GM12891 (cell line): ENCODE measurements at regions not wholly inside any gene's neighbourhood (a gene's known extent, or its start where the extent isn't known, plus 50 kb on each side); places are given as distances from the start of the nearest gene placed in this dataset.

Experiments
- DNase-seq: peaks from one replicate; pipeline ENCODE4 v3.0.0; 2011; ENCODE audit warnings: low spot score; ENCODE audit not compliant: insufficient read length
- FAIRE-seq: peaks from 2 replicates; lab custom pipeline; 2011; peaks lifted over from hg19 to GRCh38; lab: Jason Lieb, UNC
- PAX5 ChIP-seq: IDR thresholded peaks from 2 replicates; pipeline ENCODE4 v1.6.1; 2011; ENCODE audit warnings: low read length, moderate library complexity, mild to moderate bottlenecking; ENCODE audit not compliant: insufficient read depth, severe bottlenecking
- POLR2A ChIP-seq: IDR thresholded peaks from 2 replicates; pipeline ENCODE4 v1.6.1; 2011; ENCODE audit warnings: low read depth, low read length, control low read depth
- POLR2AphosphoS5 ChIP-seq: IDR thresholded peaks from 2 replicates; pipeline ENCODE4 v1.6.1; 2011; ENCODE audit warnings: low read depth, low read length, control low read depth
- POU2F2 ChIP-seq: IDR thresholded peaks from 2 replicates; pipeline ENCODE4 v1.6.1; 2011; ENCODE audit warnings: low read depth, mild to moderate bottlenecking, control low read depth, low read length, moderate library complexity
- SPI1 ChIP-seq: IDR thresholded peaks from 2 replicates; pipeline ENCODE4 v1.6.1; 2011; ENCODE audit warnings: low read depth, low read length, control low read depth
- TAF1 ChIP-seq: IDR thresholded peaks from 2 replicates; pipeline ENCODE4 v1.6.1; 2011; ENCODE audit warnings: low read depth, low read length, control low read depth

- DNase-seq (no peak), FAIRE-seq (no peak)
- TF ChIP-seq TAF1 (no peak), POU2F2 (no peak), POLR2A (no peak), SPI1 (no peak), PAX5 (no peak), POLR2AphosphoS5 (no peak)
Measured at GRCh38 chr4:123866796-123867195, 470.2 kb downstream of the SPRY1 start.

GRCh38 chr4:123867910-123868587 lies 471.5 kb downstream of the SPRY1 start:
- TF ChIP-seq SPI1 = no peak
- TF ChIP-seq POLR2A = no peak
- no peak for TF ChIP-seq POU2F2
- no peak for TF ChIP-seq TAF1
- no peak for TF ChIP-seq PAX5
- TF ChIP-seq POLR2AphosphoS5 = no peak
- FAIRE-seq = no peak
- no peak for DNase-seq

GRCh38 chr4:123869286-123870215 lies 473.0 kb downstream of the SPRY1 start:
- TF ChIP-seq POLR2AphosphoS5 (no peak), POLR2A (no peak)
- FAIRE-seq (no peak), DNase-seq (no peak)

GRCh38 chr4:123870216-123870876 lies 473.8 kb downstream of the SPRY1 start:
- DNase-seq (no peak), FAIRE-seq (no peak)
- no peak for TF ChIP-seq SPI1

GRCh38 chr4:123871341-123871740 lies 474.7 kb downstream of the SPRY1 start:
- no peak for TF ChIP-seq POU2F2
- no peak for TF ChIP-seq SPI1
- TF ChIP-seq PAX5 = no peak
- no peak for TF ChIP-seq TAF1
- no peak for TF ChIP-seq POLR2A
- TF ChIP-seq POLR2AphosphoS5 = no peak
- no peak for DNase-seq
- FAIRE-seq = no peak

GRCh38 chr4:123874063-123874462 lies 477.5 kb downstream of the SPRY1 start:
- DNase-seq = no peak
- no peak for TF ChIP-seq POU2F2
- TF ChIP-seq TAF1 = no peak
- TF ChIP-seq SPI1 = no peak
- TF ChIP-seq POLR2A = no peak
- TF ChIP-seq PAX5 = no peak
- no peak for TF ChIP-seq POLR2AphosphoS5
- FAIRE-seq = no peak

- no peak for FAIRE-seq
- no peak for DNase-seq
- no peak for TF ChIP-seq PAX5
- no peak for TF ChIP-seq POU2F2
- no peak for TF ChIP-seq POLR2AphosphoS5
- no peak for TF ChIP-seq SPI1
- TF ChIP-seq POLR2A = no peak
- no peak for TF ChIP-seq TAF1
Measured at GRCh38 chr4:123876143-123876542, 479.5 kb downstream of the SPRY1 start.

GRCh38 chr4:123876671-123877101 lies 480.1 kb downstream of the SPRY1 start:
- DNase-seq (no peak), FAIRE-seq (no peak)
- TF ChIP-seq PAX5 (no peak), TAF1 (no peak), POLR2AphosphoS5 (no peak), POLR2A (no peak), SPI1 (no peak), POU2F2 (no peak)

- TF ChIP-seq TAF1 (no peak), POLR2AphosphoS5 (no peak), SPI1 (no peak), PAX5 (no peak), POLR2A (no peak), POU2F2 (no peak)
- DNase-seq (no peak), FAIRE-seq (no peak)
Measured at GRCh38 chr4:123877551-123877950, 481.0 kb downstream of the SPRY1 start.

- TF ChIP-seq POU2F2 (no peak), POLR2AphosphoS5 (no peak), PAX5 (no peak), TAF1 (no peak), SPI1 (no peak), POLR2A (no peak)
- DNase-seq (no peak), FAIRE-seq (no peak)
Measured at GRCh38 chr4:123878976-123879375, 482.4 kb downstream of the SPRY1 start.

GRCh38 chr4:123880631-123881030 lies 484.0 kb downstream of the SPRY1 start:
- FAIRE-seq (no peak), DNase-seq (no peak)
- TF ChIP-seq POLR2A (no peak), PAX5 (no peak), TAF1 (no peak), POLR2AphosphoS5 (no peak), POU2F2 (no peak)
